ENCODE measurements at regions not wholly inside any gene's neighbourhood (a gene's known extent, or its start where the extent isn't known, plus 50 kb on each side); places are given as distances from the start of the nearest gene placed in this dataset.

DNA sequence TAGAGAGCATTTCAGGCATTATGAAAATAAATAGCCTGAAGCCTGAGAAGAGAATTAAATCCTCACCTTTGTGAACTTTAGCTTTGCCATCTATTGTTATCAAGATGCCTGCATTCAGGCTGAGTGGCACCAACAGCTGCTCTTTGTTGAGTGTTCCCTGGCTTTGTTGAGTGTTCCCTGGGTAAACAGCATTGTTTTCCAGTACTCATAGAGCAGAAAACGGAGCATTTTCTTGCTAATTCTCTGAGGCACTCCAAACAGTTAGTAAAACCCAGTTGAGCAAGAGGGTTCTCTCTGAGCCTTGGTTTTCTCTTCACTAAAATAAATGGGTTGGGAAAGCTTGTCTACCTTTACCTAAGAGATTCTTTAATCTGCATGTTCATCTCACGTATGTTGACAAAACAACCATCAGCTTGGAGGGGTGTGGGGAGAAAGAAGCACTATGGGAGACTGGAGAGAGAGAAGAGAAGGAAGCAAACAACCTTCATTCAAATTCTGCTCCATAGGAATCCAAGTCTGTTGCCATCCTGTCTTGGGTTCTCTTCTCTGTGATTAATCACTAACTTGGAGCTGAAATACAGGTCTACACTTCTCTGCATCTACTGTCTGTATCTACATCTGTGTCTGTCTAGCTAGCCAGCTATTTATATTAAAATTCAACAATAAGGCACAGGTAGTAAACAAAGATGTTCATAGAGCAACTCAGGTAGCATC lies 567.0 kb upstream of the SOX11 start:
- TF ChIP-seq CTCF (IDR thresholded peaks at IDR 0.05) (no peak), POLR2A (IDR thresholded peaks at IDR 0.05) (no peak)

Measured in lower leg skin (tissue), 3 donors.